CD4-positive, alpha-beta T cell (primary cell): ENCODE measurements at regions not wholly inside any gene's neighbourhood (a gene's known extent, or its start where the extent isn't known, plus 50 kb on each side); places are given as distances from the start of the nearest gene placed in this dataset.
"Not testable (repeated sequence)": the region's sequence is repeated elsewhere in the genome, so short reads cannot be mapped to it uniquely, and the experiment has no call there.

Source experiments
- ATAC-seq: fragments of 200-7000 bp; cut with Tn5 transposase; one replicate; pipeline ENCODE4 v1.10.0; 2022; ENCODE audit warnings: mild to moderate bottlenecking; ENCODE audit not compliant: poor library complexity
- CTCF ChIA-PET: fragments of 350-600 bp; sonication (Branson Sonifier 250); formaldehyde crosslinking; loops from one replicate; lab custom pipeline; 2021; ENCODE audit warnings: antibody characterized with exemption, inconsistent platforms; lab: Charles Lee
- POLR2A ChIA-PET: fragments of 350-600 bp; sonication (Branson Sonifier 250); formaldehyde crosslinking; loops from one replicate; lab custom pipeline; 2021; ENCODE audit warnings: antibody characterized with exemption, inconsistent platforms; lab: Charles Lee
- DNase-seq, 14 experiments: peaks; one replicate each; pipeline ENCODE4 v3.0.0-alpha.2; 2013 to 2020; ENCODE audit warnings: mixed read lengths in 2 of 14
- H3K27ac ChIP-seq, 2 donors: one replicate each; pipeline versions ENCODE4 v1.5.1 to v1.7.0; 2013; ENCODE audit warnings: low read length in 2 of 2, low read depth in 1 of 2, mild to moderate bottlenecking in 1 of 2
- H3K27me3 ChIP-seq, 2 experiments: 1 replicate in 1 of 2; 2 replicates in 1 of 2; pipeline versions ENCODE4 v1.6.1 to v1.7.0; 2013; ENCODE audit warnings: low read length in 2 of 2, control low read depth in 1 of 2, mild to moderate bottlenecking in 1 of 2, moderate library complexity in 1 of 2; ENCODE audit not compliant: insufficient read depth in 2 of 2, control insufficient read depth in 1 of 2
- H3K36me3 ChIP-seq: one replicate; pipeline ENCODE4 v1.6.1; 2013; ENCODE audit warnings: low read length, control low read depth; ENCODE audit not compliant: insufficient read depth
- H3K4me1 ChIP-seq: one replicate; pipeline ENCODE4 v1.6.1; 2013; ENCODE audit warnings: low read length, control low read depth; ENCODE audit not compliant: insufficient read depth
- H3K4me3 ChIP-seq: one replicate; pipeline ENCODE4 v1.5.1; 2013; ENCODE audit warnings: mild to moderate bottlenecking, low read length, moderate library complexity
- H3K9me3 ChIP-seq, 2 experiments: 1 replicate in 1 of 2; 2 replicates in 1 of 2; pipeline versions ENCODE4 v1.6.1 to v1.7.0; 2013; ENCODE audit warnings: low read length in 2 of 2, mild to moderate bottlenecking in 2 of 2, control low read depth in 1 of 2, moderate library complexity in 1 of 2; ENCODE audit not compliant: control insufficient read depth in 1 of 2, insufficient read depth in 1 of 2
- H3K27ac Mint-ChIP-seq: one replicate; pipeline ENCODE4 v1.8.0; 2020; ENCODE audit warnings: mixed read lengths
- H3K27me3 Mint-ChIP-seq: one replicate; pipeline ENCODE4 v1.8.0; 2021; ENCODE audit warnings: mixed read lengths
- H3K36me3 Mint-ChIP-seq: one replicate; pipeline ENCODE4 v1.8.0; 2021; ENCODE audit warnings: low read depth, mixed read lengths
- H3K4me1 Mint-ChIP-seq: one replicate; pipeline ENCODE4 v1.8.0; 2021; ENCODE audit warnings: low read depth, mixed read lengths
- H3K4me3 Mint-ChIP-seq: one replicate; pipeline ENCODE4 v1.8.0; 2020; ENCODE audit warnings: mild to moderate bottlenecking, mixed read lengths
- H3K9me3 Mint-ChIP-seq: one replicate; pipeline ENCODE4 v1.8.0; 2020; ENCODE audit warnings: mixed read lengths
- CTCF ChIP-seq: fragments of 200-600 bp; IDR thresholded peaks from one replicate; pipeline ENCODE4 v1.8.0; 2022; ENCODE audit warnings: antibody characterized with exemption, mild to moderate bottlenecking
- intact Hi-C, 2 experiments: fragments of 100-400 bp; cut with DNase I in 1 of 2; cut with micrococcal nuclease in 1 of 2; formaldehyde crosslinking; loops; one replicate each; pipeline versions ENCODE4 v1.15.1 to v1.9.0; 2023 to 2025; cut with DNase I, micrococcal nuclease

- DNase-seq: no peak
- Mint-ChIP-seq H3K4me1 (no peaks in the 10 kb centered on the region), H3K9me3 (no peaks in the 10 kb centered on the region), H3K27ac (no peak overlapping the region), H3K27me3 (peaks cover 2% of the 10 kb centered on the region), H3K36me3 (no peaks in the 10 kb centered on the region), H3K4me3 (no peak overlapping the region)
- Histone ChIP-seq H3K27ac (no peak overlapping the region), H3K4me1 (no peaks in the 10 kb centered on the region), H3K36me3 (no peaks in the 10 kb centered on the region), H3K9me3 (peaks cover 0 to 5% of the 10 kb centered on the region in 2 experiments), H3K4me3 (no peak overlapping the region), H3K27me3 (no peaks in the 10 kb centered on the region)
- intact Hi-C loops: no loop called here
- CTCF ChIA-PET: interaction anchor here (0.6 kb wide), 1 partner anchor 1387 kb away, joined by 3 read pairs; no protein-coding TSS in a partner anchor
- POLR2A ChIA-PET: no interaction called here
- TF ChIP-seq CTCF: no peak
- ATAC-seq: no peak
Observed at GRCh38 chr11:71774603-71775222, 58.3 kb upstream of the DEFB108B start.

DNA sequence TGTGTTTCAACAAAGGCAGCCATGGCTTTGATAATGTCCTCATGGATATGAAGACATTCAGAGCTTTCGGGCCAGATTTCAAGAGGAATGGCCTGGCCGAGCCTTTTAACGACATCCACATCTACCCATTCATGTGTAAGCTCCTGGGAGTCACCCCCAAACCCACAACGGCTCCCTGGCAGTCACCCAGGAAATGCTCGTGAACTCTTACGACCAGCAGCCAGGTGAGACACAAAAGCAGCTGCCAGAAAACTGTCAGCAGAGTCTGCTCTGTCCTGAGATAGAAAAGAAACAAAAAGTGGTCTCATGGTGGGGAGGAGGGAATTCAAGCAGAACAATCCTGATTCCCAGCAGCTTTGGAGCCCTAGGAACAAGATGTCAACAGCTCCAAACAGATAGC lies 52.9 kb upstream of the DEFB108B start:
- H3K4me3 ChIP-seq, H3K4me3 Mint-ChIP-seq, H3K9me3 ChIP-seq, POLR2A ChIA-PET, H3K4me1 Mint-ChIP-seq, H3K27me3 Mint-ChIP-seq, H3K27ac Mint-ChIP-seq, H3K27me3 ChIP-seq, H3K27ac ChIP-seq, H3K4me1 ChIP-seq, CTCF ChIA-PET, H3K36me3 Mint-ChIP-seq, ATAC-seq, DNase-seq, H3K36me3 ChIP-seq, H3K9me3 Mint-ChIP-seq: not testable (repeated sequence)
- intact Hi-C loops: loop anchor here in 1 of 2 experiments (10.0 kb wide), 1 partner anchor 445 kb away; the partner anchor contains the start of gene INPPL1

- H3K36me3 Mint-ChIP-seq, CTCF ChIA-PET, ATAC-seq, DNase-seq, H3K4me1 ChIP-seq, H3K9me3 Mint-ChIP-seq, H3K27me3 Mint-ChIP-seq, H3K4me3 ChIP-seq, H3K27me3 ChIP-seq, POLR2A ChIA-PET, H3K36me3 ChIP-seq, H3K27ac Mint-ChIP-seq, H3K4me1 Mint-ChIP-seq, H3K27ac ChIP-seq, H3K9me3 ChIP-seq, H3K4me3 Mint-ChIP-seq: not testable (repeated sequence)
- intact Hi-C loops: loop anchor here in 1 of 2 experiments (10.0 kb wide), 1 partner anchor 444 kb away; the partner anchor contains the start of gene INPPL1
Observed at GRCh38 chr11:71780771-71781170, 52.2 kb upstream of the DEFB108B start.

DNA sequence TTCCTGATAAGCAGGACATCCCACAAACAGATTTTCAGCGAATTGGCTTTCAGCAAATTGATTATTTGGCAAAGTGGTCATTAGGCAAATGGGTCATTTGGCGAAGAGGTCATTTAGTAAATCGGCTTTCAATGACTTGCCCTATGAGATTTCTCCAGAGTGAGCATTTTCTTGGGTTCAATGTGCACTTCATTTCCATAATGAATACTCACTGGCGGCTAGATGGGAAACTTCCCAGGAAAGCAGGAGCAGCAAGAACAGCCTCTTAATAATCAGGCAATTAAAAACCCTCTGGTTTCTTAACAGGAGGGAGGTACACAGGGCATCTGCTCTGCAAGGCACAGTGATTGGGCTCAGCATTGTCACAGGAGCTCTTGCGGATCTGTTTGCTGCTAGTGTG lies 51.5 kb upstream of the DEFB108B start:
- DNase-seq, H3K27me3 ChIP-seq, H3K27me3 Mint-ChIP-seq, ATAC-seq, H3K36me3 Mint-ChIP-seq, H3K27ac ChIP-seq, H3K9me3 ChIP-seq, H3K4me3 ChIP-seq, POLR2A ChIA-PET, H3K4me1 Mint-ChIP-seq, H3K36me3 ChIP-seq, H3K9me3 Mint-ChIP-seq, H3K4me1 ChIP-seq, H3K27ac Mint-ChIP-seq, CTCF ChIA-PET, H3K4me3 Mint-ChIP-seq: not testable (repeated sequence)
- intact Hi-C loops: loop anchor here in 1 of 2 experiments (10.0 kb wide), 1 partner anchor 443 kb away; the partner anchor contains the start of gene INPPL1

- H3K27ac ChIP-seq, H3K36me3 Mint-ChIP-seq, DNase-seq, CTCF ChIA-PET, POLR2A ChIA-PET, H3K27ac Mint-ChIP-seq, H3K9me3 ChIP-seq, H3K27me3 Mint-ChIP-seq, H3K27me3 ChIP-seq, ATAC-seq, H3K4me3 ChIP-seq, H3K4me1 ChIP-seq, H3K36me3 ChIP-seq, H3K9me3 Mint-ChIP-seq, H3K4me3 Mint-ChIP-seq: not testable (repeated sequence)
- intact Hi-C loops: loop anchor here in 1 of 2 experiments (10.0 kb wide), 1 partner anchor 442 kb away; the partner anchor contains the start of gene INPPL1
- H3K4me1 Mint-ChIP-seq: peaks cover 11% of the 10 kb centered on the region
Observed at GRCh38 chr11:71782229-71782861, 50.7 kb upstream of the DEFB108B start.

DNA sequence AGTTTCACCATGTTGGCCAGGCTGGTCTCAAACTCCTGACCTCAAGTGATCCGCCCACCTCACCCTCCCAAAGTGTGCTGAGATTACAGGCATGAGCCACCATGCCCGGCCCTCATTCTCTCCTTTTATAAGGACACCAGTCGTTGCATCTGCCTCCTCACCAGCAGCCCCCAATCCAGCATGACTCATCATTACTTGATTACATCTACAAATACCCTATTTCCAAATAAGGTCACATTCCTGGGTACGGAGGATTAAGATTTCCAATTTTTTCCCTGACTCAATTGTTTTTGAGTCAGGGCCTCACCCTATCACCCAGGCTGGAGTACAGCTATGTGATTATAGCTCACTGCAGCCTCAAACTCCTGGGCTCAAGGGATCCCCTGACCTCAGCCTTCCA lies 49.8 kb upstream of the DEFB108B start:
- H3K36me3 ChIP-seq, CTCF ChIA-PET, H3K27ac Mint-ChIP-seq, ATAC-seq, H3K27me3 Mint-ChIP-seq, POLR2A ChIA-PET, H3K4me3 Mint-ChIP-seq, H3K27me3 ChIP-seq, H3K4me3 ChIP-seq, H3K36me3 Mint-ChIP-seq, H3K9me3 Mint-ChIP-seq, DNase-seq, H3K9me3 ChIP-seq, H3K27ac ChIP-seq: not testable (repeated sequence)
- H3K4me1 Mint-ChIP-seq: peaks cover 17% of the 10 kb centered on the region
- H3K4me1 ChIP-seq: peaks cover 13% of the 10 kb centered on the region
- intact Hi-C loops: loop anchor here in 1 of 2 experiments (10.0 kb wide), 1 partner anchor 442 kb away; the partner anchor contains the start of gene INPPL1
